ENCODE measurements at regions not wholly inside any gene's neighbourhood (a gene's known extent, or its start where the extent isn't known, plus 50 kb on each side); places are given as distances from the start of the nearest gene placed in this dataset.

- ATAC-seq (no peak), DNase-seq (ENCODE audit: low spot score) (no peak)
Observed at GRCh38 chr3:104990758-104991157, 376.0 kb upstream of the ALCAM start.

GRCh38 chr3:104992676-104993075 lies 374.0 kb upstream of the ALCAM start:
- no peak for DNase-seq (ENCODE audit: low spot score)
- ATAC-seq, result no peak

DNA sequence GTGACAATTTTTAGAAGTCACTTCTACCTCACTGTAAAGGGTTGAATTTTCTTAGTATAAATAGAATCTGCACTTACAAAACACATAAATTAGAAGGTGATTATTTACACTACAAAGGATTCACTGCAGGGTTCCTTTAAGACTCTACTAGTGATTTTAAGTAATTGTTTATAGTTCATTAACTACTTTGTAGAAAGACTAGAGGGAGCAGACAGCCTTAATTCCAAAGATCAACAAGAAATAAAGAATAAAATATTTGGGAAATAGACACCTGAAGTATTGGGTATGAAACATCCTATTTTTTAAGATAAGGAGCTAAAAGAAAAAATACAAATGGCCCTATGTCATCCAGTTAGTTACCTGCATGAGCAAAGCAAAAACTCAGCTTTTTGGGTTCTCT lies 360.5 kb upstream of the ALCAM start:
- no peak for DNase-seq (ENCODE audit: low spot score)
- no peak for ATAC-seq

DNA sequence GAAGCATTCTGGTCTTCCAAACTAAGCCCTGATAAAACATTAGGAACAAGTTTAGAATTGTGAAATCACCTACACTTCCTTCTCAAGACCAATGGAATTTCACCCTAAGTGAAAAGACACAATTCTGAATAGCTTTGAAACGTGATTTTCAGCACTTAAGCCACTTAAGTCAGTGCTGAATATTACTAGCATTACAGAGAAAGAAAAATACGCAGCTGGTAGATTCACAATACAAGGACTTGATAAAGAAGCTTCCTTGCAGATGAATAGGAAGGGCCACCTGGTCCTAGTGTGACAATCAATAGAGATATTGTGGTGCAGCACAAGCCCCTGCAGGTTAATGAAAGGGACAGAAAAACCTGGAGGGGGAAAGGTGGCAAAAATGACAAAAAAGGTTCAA lies 353.1 kb upstream of the ALCAM start:
- DNase-seq (ENCODE audit: low spot score) (no peak), ATAC-seq (no peak)

DNA sequence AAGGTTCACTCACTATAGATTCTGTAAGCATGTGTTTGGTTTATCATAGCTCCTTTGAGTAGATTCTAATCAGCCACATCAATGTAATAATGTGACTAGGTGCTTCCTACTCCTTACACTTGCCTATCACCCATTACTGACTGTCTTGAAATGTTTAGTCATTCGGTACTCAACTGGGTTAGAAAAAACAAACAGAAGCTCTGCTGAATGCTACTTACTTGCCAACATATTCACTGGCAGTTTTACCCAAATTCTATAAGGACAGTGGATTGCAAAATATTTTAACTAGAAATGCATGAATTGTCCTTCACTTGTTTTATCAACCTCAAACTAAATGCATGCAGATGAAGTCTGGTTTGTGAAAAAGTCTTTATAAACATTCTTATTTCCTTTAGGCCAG lies 352.1 kb upstream of the ALCAM start:
- ATAC-seq, result no peak
- no peak for DNase-seq (ENCODE audit: low spot score)

GRCh38 chr3:105022813-105023212 lies 343.9 kb upstream of the ALCAM start:
- DNase-seq (ENCODE audit: low spot score) (no peak), ATAC-seq (no peak)

GRCh38 chr3:105030211-105030610 lies 336.5 kb upstream of the ALCAM start:
- no peak for ATAC-seq
- no peak for DNase-seq (ENCODE audit: low spot score)

GRCh38 chr3:105032541-105032940 lies 334.2 kb upstream of the ALCAM start:
- peak; percentile 23 for ATAC-seq
- no peak for DNase-seq (ENCODE audit: low spot score)

DNA sequence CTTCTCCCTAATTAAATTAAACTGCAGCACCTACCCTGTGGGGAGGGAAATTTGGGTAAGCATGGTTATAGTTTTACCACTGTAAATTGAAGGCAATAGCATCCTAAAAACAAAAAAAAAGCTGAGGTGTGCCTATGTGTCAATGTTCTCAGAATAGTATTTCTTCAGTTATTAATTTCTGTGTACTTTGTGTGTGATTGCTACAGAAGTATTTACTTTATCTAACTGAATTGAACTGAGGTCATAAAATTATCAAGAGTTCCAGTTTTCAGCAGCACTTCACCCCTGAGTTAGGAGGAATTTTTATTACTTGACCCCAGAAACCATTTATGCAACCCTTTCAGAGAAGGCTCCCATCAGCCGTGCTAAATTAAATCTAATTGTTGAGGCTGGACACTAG lies 333.6 kb upstream of the ALCAM start:
- DNase-seq (ENCODE audit: low spot score) (no peak), ATAC-seq (no peak)

DNA sequence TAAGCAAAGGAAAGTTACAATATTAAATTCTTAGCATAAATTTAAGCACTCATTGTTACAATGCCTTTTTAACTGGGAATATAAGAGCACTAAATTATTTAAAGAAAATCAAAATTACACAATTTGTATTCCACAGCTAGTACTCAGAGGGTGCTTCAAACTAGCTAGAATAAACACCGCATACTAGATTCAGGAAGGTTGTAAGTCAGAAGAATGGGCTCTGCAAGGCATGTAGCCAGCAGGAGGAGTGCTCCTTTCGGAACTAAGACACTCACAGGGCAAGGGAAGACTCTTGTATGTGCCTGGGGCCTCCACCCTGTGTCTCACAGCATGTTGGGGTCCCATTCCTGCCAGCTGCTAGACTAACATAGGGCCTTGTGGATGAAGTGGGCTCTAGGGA lies 327.7 kb upstream of the ALCAM start:
- DNase-seq (ENCODE audit: low spot score) (no peak), ATAC-seq (no peak)

DNA sequence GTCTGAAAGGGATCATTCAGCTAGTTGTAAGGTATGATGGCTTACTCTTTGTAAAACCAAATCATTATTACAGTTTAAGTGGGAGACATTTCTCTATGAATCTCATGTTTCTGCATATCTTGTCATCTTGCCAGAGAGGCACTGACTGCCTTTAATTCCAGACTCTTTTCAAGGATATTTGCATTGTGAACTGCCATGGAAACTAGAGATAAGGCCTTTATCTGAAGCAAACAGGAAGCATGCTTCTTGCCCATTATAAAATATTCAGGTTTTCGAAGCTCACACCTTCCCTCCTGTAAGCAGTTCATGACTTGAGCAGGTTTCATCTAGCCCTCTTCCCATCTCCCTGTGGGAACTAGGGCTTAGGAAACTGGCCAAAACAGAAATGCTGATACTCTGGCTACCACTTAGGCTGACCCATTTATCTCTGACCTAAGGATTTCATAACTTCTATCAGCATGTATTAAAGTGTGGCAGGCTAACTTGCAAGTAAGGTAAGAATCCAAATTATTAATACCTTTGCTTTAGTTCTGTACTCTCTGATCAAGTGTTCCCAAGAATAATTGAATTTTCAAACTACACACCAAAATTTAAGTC lies 326.6 kb upstream of the ALCAM start:
- DNase-seq (ENCODE audit: low spot score) (no peak), ATAC-seq (peak; percentile 93)

DNA sequence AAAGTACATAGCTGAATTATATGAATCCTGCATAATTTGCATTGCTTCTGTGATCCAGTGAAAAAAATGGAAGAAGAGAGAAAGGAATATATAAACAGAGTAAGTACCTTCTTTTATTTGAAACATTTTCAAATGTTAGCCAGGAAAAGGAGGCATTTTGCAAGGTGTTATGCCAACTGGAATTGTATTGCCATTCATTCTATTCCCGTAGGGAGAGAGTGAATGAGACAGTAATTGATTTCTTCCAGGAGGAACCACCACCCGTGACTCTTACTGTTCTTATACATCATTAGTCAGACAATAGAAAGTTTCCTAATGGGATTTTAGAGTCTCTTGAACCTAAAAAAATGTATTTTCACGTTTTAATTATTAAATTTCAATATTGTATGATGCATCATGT lies 324.1 kb upstream of the ALCAM start:
- ATAC-seq (no peak), DNase-seq (ENCODE audit: low spot score) (no peak)

DNA sequence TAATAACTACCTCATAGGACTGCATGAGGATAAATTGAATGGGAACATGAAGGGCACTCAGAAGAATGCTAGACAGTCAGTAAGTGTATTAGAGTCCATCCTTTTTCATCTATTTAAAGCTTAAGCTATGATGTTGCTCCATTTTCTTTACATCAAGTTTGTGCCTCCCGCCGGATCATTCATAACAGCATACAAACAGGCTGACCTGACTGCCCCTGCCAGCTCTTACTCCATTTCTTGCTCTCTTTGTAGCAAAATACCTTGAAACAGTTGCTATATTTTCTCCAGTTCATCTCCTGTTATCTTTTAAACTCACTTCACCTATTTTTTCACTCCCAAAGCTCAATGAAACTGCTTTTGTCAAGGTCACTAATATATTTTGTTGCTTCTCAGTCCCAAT lies 315.6 kb upstream of the ALCAM start:
- ATAC-seq (no peak), DNase-seq (ENCODE audit: low spot score) (no peak)

DNA sequence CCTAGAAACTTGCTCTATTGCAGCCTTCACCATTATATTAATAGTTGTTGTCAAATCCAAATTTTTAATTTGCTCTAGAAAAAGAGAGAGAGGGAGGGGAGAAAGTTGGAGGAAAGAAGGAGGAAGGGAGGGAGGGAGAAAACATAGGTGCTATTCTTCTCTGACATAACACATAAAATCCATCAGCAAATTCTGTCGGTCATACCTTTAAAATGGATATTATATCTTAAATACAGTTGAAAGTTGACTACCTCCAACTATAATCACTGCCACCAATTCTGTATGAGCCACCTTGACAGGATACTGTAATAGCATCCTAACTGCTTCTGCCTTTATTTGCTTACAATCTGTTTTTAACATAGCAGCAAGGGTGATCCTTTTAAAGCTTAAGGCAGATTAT lies 314.7 kb upstream of the ALCAM start:
- ATAC-seq (no peak), DNase-seq (ENCODE audit: low spot score) (no peak)

DNA sequence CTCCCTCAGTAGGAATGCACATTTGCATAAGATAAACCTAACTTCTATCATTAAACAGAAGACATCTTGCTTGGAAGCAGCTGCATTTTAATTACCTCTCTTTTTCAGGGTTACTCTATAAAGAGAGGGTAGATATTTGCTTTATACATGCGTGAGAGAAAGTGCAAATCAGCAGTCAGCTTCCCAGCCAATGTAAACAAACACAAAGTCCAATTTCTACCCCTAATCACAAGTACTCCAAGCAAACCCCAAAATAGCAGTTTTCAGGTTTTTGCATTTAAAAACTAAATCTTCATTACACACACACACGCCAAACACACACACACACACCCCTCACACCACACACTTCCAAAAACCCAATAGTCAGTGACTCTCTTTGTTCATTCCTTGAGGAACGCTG lies 303.9 kb upstream of the ALCAM start:
- ATAC-seq, result peak; percentile 94
- no peak for DNase-seq (ENCODE audit: low spot score)

- no peak for DNase-seq (ENCODE audit: low spot score)
- ATAC-seq, result no peak
Observed at GRCh38 chr3:105065895-105066839, 300.5 kb upstream of the ALCAM start.

DNA sequence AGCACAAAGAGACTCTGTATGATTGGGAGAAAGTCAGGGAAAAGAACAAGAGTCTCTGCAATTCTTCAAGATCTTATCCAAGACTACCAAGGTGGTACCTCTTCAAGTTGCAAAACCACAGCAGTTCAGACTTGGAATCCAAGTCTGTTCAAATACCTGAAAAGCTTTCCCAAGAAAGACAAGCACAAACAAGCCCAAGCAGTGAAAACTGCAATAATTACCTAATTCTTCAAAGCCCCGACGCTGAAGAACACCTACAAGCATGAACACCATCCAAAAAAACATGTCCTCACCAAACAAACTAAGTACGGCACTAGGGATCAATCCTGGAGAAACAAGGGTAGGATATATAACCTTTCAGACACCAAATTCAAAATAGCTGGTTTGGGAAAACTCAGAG lies 299.3 kb upstream of the ALCAM start:
- ATAC-seq (no peak), DNase-seq (ENCODE audit: low spot score) (no peak)

GRCh38 chr3:105077060-105077822 lies 289.5 kb upstream of the ALCAM start:
- DNase-seq (ENCODE audit: low spot score) (no peak), ATAC-seq (no peak)

DNA sequence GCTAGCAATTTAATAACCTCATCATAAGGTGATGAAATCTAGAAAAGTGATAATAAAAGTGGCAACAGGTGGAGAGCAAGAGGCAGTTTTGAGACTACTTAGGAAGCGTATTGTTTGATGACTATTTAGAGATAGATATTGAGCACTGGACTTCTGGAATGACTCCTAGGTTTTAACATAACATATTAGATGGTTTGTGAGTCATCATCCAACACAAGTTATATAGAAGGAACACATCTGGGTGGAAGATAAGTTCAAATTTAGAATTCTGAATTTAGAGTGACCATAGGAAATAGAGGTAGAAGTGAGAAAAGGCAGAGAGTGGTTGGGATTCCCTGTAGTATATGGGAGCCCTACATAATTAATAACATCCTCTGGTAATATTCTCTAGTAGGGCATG lies 282.8 kb upstream of the ALCAM start:
- DNase-seq (ENCODE audit: low spot score) (no peak), ATAC-seq (no peak)

- DNase-seq (ENCODE audit: low spot score) (no peak), ATAC-seq (no peak)
Observed at GRCh38 chr3:105085506-105085905, 281.2 kb upstream of the ALCAM start.

GRCh38 chr3:105093371-105094252 lies 273.1 kb upstream of the ALCAM start:
- DNase-seq (ENCODE audit: low spot score), result no peak
- ATAC-seq, result no peak

All from left lobe of liver (tissue), 2 donors.